T-helper 17 cell (primary cell): ENCODE measurements at regions not wholly inside any gene's neighbourhood (a gene's known extent, or its start where the extent isn't known, plus 50 kb on each side); places are given as distances from the start of the nearest gene placed in this dataset.

ENCODE experiments used
- ATAC-seq: fragments of 150-1000 bp; cut with Tn5 transposase; 2 replicates; pipeline ENCODE4 v1.10.0; 2021; ENCODE audit warnings: mild to moderate bottlenecking, moderate library complexity
- DNase-seq, 3 donors: peaks; one replicate each; pipeline versions ENCODE4 v3.0.0 to v3.0.0-alpha.2; 2020 to 2021
- H3K9me3 ChIP-seq: one replicate; pipeline ENCODE4 v1.7.0; 2013; ENCODE audit warnings: low read length, mild to moderate bottlenecking; ENCODE audit not compliant: control insufficient read depth, poor library complexity, severe bottlenecking
- H3K27ac Mint-ChIP-seq: one replicate; pipeline ENCODE4 v1.8.0; 2022; ENCODE audit warnings: mild to moderate bottlenecking, moderate library complexity, mixed read lengths
- H3K27me3 Mint-ChIP-seq: one replicate; pipeline ENCODE4 v1.8.0; 2022; ENCODE audit warnings: mixed read lengths
- H3K36me3 Mint-ChIP-seq: one replicate; pipeline ENCODE4 v1.8.0; 2022; ENCODE audit warnings: low read depth, mixed read lengths
- H3K4me1 Mint-ChIP-seq: one replicate; pipeline ENCODE4 v1.8.0; 2022; ENCODE audit warnings: mild to moderate bottlenecking, mixed read lengths
- H3K4me3 Mint-ChIP-seq: one replicate; pipeline ENCODE4 v1.8.0; 2022; ENCODE audit warnings: mild to moderate bottlenecking, moderate library complexity, mixed read lengths

DNA sequence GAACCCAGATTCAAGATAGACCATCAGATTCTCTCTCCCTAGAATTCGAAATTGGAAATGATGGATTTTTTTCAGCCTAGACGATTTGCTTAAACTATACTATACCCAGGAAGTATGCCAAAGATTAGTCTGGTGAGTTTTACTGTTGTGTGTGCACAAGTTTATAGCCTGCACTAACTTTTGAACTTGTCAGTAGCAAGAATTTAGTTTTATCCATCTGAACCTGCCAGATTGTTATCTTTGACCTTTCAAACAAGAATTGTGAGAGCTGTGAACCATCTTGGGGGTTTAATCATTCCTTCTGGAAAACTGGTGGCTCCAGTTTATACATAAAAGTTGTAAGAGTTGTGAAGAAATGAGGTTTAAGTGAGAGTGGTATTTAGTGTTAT is 243.5 kb upstream of the DAAM1 start:
- Mint-ChIP-seq H3K4me3 (no peak overlapping the region), H3K4me1 (no peaks in the 10 kb centered on the region), H3K36me3 (no peaks in the 10 kb centered on the region), H3K27ac (no peak overlapping the region), H3K27me3 (peaks cover 6% of the 10 kb centered on the region)
- no peak for DNase-seq
- no peak for ATAC-seq
- H3K9me3 ChIP-seq = no peaks in the 10 kb centered on the region

DNA sequence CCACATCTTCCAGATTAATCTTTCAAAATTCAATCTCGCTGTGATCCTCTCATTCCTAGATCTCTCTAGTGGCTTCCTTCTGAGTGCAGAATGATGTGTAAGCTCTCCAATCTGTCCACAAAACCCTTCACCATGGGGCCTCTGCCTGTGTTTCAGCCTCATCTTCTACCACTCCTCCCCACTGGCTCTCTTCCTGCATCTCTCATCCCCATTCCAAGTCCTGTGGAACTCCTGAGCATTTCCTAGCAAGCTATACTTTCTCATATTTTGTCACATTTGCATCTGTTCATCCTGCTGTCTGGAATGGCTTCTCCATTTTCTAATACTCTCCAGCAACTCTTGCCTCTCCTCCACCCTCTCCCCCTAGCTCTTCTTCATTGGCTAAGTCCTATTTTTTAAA is 242.0 kb upstream of the DAAM1 start:
- no peaks in the 10 kb centered on the region for H3K9me3 ChIP-seq
- Mint-ChIP-seq H3K27ac (no peak overlapping the region), H3K36me3 (no peaks in the 10 kb centered on the region), H3K4me1 (no peaks in the 10 kb centered on the region), H3K4me3 (no peak overlapping the region), H3K27me3 (peaks cover 6% of the 10 kb centered on the region)
- DNase-seq = no peak
- ATAC-seq = no peak

DNA sequence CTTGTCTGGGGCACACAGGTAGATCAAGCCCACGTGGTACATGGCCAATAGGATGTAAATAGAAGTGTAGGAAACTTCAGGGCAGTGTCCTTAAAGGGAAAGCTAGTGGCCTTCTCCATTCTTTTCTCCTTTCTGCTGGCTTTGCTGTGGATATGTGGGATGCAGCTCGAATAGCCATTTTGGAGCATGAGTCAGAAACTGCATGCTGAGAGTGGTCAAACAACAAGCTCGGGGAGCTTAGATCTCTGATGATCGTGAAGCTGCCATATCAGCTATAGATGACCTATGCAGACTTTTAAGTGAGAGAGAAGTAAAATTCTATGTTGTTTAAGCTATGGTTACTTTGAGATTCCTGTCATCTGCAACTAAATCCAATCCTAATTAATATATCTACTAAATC is 241.3 kb upstream of the DAAM1 start:
- ATAC-seq (no peak), DNase-seq (no peak)
- H3K4me1 Mint-ChIP-seq = no peaks in the 10 kb centered on the region
- no peaks in the 10 kb centered on the region for H3K36me3 Mint-ChIP-seq
- H3K9me3 ChIP-seq = no peaks in the 10 kb centered on the region
- H3K27ac Mint-ChIP-seq = no peak overlapping the region
- no peak overlapping the region for H3K4me3 Mint-ChIP-seq
- H3K27me3 Mint-ChIP-seq = peaks cover 6% of the 10 kb centered on the region

DNA sequence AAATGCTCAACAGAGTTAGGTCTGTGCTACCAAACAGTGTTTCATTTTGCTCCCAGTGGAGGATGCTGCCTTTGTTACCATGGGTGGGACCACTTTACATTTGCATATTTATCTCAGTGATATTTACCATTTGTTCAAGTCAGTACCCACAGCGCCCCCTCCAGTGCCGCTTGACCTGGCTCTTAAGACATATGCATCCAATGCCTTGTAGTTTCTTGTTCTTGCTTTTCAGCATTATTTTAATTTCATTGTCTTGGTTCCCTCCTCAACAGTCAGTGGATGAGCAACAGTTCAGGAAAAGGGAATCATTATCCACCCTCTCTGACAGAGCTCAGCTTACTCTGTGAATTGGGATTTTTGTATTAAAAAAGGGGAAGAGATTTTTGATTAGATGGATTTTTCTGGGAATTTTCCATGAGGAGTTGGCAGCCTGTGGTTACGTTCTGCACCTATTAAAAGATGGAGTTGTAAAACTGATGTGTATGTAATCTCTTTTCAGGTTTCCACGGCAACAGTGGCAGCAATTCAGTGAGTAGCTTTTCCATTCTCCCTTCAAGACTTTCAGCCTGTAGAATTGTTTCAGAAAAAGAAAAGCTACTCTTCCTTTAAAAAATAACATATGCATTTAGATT is 240.5 kb upstream of the DAAM1 start:
- H3K4me3 Mint-ChIP-seq = no peak overlapping the region
- no peaks in the 10 kb centered on the region for H3K4me1 Mint-ChIP-seq
- DNase-seq (no peak), ATAC-seq (no peak)
- H3K9me3 ChIP-seq = no peaks in the 10 kb centered on the region
- H3K27me3 Mint-ChIP-seq = peaks cover 5% of the 10 kb centered on the region
- peaks cover 3% of the 10 kb centered on the region for H3K36me3 Mint-ChIP-seq
- H3K27ac Mint-ChIP-seq = no peak overlapping the region

DNA sequence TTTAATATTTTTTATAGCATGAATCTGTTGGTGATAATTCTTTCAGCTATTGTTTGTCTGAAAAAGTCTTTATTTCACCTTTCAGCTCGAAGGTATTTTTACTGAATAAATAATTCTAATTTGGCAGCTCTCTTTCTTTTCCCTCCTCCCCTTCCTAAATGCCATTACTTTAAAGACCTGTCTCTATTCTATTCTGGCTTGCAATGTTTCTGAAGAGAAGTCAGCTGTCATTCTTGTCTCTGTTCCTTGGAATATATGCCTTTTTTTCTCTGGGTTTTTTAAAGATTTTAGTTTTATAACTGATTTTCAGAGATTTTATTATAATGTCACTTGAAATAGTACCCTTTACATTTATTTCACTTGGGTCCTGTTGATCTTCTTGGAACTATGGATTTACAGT is 237.9 kb upstream of the DAAM1 start:
- ATAC-seq (no peak), DNase-seq (no peak)

DNA sequence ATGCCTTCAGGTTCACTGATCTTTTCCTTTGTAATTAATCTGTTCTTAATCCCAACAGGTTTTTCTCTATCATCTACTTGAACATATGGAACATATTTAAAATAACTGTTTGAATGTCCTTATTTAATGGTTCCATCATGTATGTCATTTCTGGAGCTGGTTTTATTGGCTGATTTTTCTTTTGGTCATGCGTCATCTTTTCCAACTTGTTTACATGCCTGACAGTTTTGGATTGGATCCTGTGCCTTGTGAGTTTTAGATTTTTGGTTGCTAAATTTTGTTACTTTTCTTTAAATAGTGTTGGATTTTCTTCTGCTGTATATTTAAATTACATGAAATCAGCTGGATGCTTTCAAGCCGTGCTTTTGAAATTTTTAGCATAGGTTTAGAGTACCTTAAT is 237.3 kb upstream of the DAAM1 start:
- ATAC-seq = no peak
- no peak for DNase-seq
- H3K27me3 Mint-ChIP-seq = peaks cover 6% of the 10 kb centered on the region
- H3K27ac Mint-ChIP-seq = no peak overlapping the region
- H3K4me3 Mint-ChIP-seq = no peak overlapping the region
- H3K36me3 Mint-ChIP-seq = peaks cover 3% of the 10 kb centered on the region
- no peaks in the 10 kb centered on the region for H3K4me1 Mint-ChIP-seq
- no peaks in the 10 kb centered on the region for H3K9me3 ChIP-seq

More for the DNA sequence above, 237.9 kb upstream of the DAAM1 start:
- H3K27ac Mint-ChIP-seq = no peak overlapping the region
- H3K9me3 ChIP-seq = no peaks in the 10 kb centered on the region
- peaks cover 6% of the 10 kb centered on the region for H3K27me3 Mint-ChIP-seq
- no peak overlapping the region for H3K4me3 Mint-ChIP-seq
- peaks cover 3% of the 10 kb centered on the region for H3K36me3 Mint-ChIP-seq
- no peaks in the 10 kb centered on the region for H3K4me1 Mint-ChIP-seq

DNA sequence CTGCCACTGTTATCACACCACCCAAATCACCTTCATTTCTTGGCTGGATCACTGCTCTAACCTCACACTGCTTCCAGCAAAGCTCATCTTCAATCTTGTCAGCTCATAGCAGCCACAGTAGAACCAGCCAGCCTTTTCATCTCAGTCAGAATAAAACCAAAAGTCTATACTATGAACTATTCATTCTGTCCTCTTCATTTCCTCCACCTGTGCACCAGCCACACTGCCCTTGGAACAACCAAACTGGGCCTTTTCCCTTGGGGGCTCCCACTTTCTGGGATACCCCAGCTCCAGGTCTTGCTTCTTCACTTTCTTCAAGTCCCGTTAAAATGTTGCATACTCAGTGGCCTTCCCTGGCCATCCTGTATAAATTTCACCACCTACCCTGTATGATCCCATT is 234.4 kb upstream of the DAAM1 start:
- H3K9me3 ChIP-seq = no peaks in the 10 kb centered on the region
- DNase-seq (no peak), ATAC-seq (no peak)
- Mint-ChIP-seq H3K27ac (no peak overlapping the region), H3K27me3 (peaks cover 6% of the 10 kb centered on the region), H3K4me1 (no peaks in the 10 kb centered on the region), H3K36me3 (peaks cover 3% of the 10 kb centered on the region), H3K4me3 (no peak overlapping the region)

DNA sequence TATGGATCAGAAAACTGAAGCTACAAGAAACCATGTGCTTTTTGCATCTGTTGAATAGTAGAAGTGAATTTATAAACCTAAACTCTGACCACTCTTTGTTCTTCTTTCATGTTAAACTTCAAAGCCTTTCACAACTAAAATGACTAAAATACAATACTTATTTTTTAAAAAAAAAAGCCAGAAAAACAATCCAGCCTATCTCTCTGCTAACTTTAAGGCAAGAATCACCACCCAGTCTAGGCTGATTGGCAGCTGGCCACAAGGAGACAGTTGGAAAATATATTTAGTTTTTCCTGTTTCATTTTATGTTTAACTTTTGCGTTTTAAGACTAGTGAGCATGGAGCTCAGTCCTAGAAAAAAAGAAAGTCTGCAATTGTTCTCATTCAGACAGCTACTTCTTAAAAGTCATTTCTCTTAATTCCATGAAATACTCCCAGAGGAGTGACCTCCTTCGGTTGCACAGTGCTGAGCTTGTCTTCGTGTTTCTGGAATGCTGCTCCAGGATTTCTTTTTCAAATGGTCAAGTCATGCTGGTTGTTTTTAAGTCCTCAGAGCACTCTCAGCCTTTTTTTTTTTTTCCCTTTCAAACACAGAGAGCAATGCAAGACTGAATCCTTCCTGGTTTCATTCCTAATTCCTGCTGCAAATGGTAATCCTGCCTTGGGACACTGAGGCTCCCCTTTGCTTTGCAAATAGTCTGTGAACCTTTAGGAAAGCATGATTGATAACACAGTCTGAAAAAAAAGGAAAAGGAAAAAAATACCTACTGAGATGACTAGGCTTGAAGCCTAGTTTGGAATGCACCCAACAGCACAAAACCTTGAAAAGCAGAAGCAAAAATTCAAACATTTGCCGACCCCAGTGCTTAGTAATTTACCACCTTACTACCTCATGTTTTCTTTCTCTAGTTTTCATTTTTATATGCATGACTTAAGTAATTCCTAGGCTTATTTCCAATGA is 233.3 kb upstream of the DAAM1 start:
- Mint-ChIP-seq H3K27me3 (peaks cover 6% of the 10 kb centered on the region), H3K27ac (no peak overlapping the region), H3K4me1 (no peaks in the 10 kb centered on the region), H3K4me3 (no peak overlapping the region), H3K36me3 (peaks cover 3% of the 10 kb centered on the region)
- no peak for DNase-seq
- ATAC-seq = no peak
- no peaks in the 10 kb centered on the region for H3K9me3 ChIP-seq

DNA sequence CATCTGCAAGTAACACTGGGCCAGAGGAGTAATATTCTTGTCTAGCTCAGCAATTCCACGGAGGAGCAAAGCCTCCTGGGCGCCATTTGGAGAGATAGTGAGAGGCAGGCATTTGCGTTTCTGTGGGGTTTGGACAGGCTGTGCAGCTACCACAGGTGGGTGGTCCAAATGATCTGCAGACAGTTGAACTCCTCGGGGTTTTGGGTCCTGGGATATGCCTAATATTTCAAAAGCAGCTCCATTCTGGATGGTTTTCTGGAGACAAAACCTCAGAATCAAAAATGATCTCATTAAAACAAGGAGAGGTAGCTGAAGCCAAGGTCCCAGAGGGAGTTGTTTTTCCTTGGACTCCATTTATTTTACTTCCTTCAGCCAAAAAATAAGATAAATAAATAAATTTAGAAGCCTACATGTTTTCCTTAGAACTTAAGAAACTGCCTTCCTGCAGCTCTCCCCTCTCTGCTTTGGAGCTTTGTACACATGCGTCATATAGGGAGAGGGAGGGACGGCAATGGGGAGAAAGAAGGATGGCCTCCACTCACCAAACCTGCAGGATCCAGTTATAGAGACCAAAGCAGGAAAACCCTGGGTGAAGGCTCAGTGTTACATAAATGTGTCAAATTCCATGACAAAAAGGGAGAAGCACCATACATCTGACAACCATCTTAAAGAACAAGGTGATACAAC is 227.3 kb upstream of the DAAM1 start:
- H3K27me3 Mint-ChIP-seq = peaks cover 2% of the 10 kb centered on the region
- peaks cover under 1% of the 10 kb centered on the region for H3K4me1 Mint-ChIP-seq

DNA sequence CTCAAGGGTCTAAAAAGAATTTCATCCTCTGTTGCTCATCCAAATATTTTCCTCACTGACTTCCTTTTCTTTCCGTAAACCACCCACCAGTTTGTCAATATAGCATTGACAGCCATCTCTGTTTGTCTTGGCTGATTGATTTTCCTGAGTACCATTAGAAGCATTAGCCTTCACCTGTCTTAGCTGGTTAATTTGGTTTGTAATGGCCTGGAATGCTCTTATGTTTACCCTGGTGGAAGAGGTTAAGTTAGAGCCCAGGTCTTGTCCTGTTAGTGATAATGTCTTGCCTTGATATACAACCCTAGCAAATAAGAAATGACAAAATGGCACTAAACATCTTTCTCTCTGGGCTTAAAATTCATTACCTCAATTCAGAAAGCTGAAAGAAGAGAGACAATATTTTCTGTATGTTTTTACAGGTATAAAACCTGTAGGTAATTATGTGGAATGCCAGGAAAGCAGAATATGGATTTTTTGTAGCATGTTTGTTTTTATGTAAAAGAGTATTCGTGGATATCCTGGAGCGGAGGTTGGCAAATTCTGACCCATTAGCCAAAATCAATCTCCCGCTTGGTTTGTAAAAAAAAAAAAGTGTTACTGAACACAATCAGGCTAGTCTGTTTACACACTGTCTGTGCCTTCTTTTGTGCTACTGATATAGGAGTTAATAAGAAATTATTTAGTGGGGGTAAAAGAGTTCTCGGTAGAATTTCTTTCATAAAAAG is 224.4 kb upstream of the DAAM1 start:
- ATAC-seq (no peak), DNase-seq (no peak)
- no peaks in the 10 kb centered on the region for H3K9me3 ChIP-seq
- Mint-ChIP-seq H3K27me3 (peaks cover 7% of the 10 kb centered on the region), H3K4me1 (peaks cover 3% of the 10 kb centered on the region), H3K4me3 (no peak overlapping the region), H3K36me3 (peaks cover 2% of the 10 kb centered on the region), H3K27ac (no peak overlapping the region)

More for the DNA sequence above, 227.3 kb upstream of the DAAM1 start:
- H3K4me3 Mint-ChIP-seq = no peak overlapping the region
- no peak overlapping the region for H3K27ac Mint-ChIP-seq
- H3K9me3 ChIP-seq = no peaks in the 10 kb centered on the region
- DNase-seq = no peak
- no peaks in the 10 kb centered on the region for H3K36me3 Mint-ChIP-seq
- ATAC-seq = no peak

DNA sequence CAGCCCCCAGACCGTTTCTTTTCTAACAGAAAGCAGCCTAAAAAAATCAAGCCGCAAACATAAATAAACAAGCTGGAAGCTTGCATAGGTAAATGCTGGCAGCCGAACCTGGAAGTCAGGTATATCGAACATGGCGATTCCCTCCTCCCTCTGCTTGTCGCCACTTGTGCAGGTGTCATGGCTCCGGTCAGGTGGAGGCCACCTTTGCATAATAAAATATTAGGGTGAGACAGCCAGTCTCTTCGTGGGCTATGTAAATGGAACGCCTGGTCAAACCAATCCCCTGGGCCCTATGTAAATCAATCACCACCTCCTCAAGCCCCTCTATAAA is 223.9 kb upstream of the DAAM1 start:
- no peak overlapping the region for H3K4me3 Mint-ChIP-seq
- H3K27ac Mint-ChIP-seq = no peak overlapping the region
- peaks cover 2% of the 10 kb centered on the region for H3K36me3 Mint-ChIP-seq
- H3K4me1 Mint-ChIP-seq = peaks cover 3% of the 10 kb centered on the region
- ATAC-seq (no peak), DNase-seq (no peak)
- peaks cover 7% of the 10 kb centered on the region for H3K27me3 Mint-ChIP-seq
- H3K9me3 ChIP-seq = no peaks in the 10 kb centered on the region

DNA sequence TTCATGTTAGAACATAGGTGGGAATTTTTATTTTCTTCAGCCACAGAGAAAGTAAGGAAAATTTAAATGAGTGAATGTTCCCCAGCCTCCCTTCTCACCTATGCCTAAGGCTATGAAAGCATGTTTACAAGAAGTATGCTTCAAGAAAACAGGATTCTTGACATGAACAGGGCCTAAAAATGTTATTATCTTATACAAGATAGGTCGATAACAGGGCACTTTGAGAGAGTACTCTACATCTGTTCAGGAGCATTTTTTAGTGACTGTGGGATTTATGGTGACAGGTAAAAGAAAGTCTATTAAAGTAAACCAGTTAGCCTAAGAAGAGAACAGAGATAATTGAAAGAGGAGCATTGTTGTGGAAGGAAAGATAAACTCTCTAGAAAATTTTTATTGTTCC is 222.9 kb upstream of the DAAM1 start:
- Mint-ChIP-seq H3K36me3 (peaks cover 2% of the 10 kb centered on the region), H3K4me1 (peaks cover 3% of the 10 kb centered on the region), H3K27ac (no peak overlapping the region), H3K4me3 (no peak overlapping the region), H3K27me3 (peaks cover 11% of the 10 kb centered on the region)
- H3K9me3 ChIP-seq = no peaks in the 10 kb centered on the region
- DNase-seq = no peak
- no peak for ATAC-seq

DNA sequence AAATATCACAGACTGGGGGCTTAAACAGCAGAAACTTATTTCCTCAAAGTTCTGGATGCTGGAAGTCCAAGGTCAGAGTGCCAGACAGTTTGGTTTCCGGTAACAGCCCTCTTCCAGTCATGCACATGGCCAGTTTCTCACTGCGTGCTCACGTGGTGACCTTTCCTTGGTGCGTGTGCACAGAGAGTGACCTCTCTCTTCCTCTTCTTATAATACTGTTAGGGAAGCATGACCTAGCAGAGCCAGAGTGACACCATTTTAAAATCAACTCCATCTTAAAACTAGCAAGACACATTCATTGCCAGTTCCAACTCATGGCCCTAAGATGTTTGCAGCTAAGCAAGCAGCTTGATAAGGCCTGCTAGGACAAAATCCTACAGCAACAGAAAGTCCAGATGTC is 221.5 kb upstream of the DAAM1 start:
- Mint-ChIP-seq H3K4me1 (peaks cover 3% of the 10 kb centered on the region), H3K36me3 (peaks cover 2% of the 10 kb centered on the region), H3K27me3 (peaks cover 13% of the 10 kb centered on the region), H3K4me3 (no peak overlapping the region), H3K27ac (no peak overlapping the region)
- no peak for ATAC-seq
- no peaks in the 10 kb centered on the region for H3K9me3 ChIP-seq
- DNase-seq = no peak
